ENCODE measurements at regions not wholly inside any gene's neighbourhood (a gene's known extent, or its start where the extent isn't known, plus 50 kb on each side); places are given as distances from the start of the nearest gene placed in this dataset.

DNA sequence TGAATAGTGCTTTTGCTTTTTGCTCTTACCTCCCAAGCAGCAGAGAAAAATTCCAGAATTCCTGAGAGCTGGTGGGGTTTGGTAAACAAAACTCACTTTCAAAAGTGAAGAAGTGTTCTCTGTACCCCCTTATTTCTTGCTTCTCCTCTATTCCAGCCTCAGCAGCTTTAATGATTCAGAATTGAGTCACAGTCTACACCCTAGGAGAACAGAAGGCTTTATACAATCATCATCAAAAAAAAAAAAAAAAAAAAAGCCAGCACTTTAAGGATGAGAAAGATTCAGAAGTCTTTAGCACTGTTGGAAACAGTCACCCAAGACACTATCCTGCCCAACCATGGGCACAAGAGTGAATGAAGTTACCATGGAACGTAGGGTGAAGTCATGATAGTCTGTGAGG, 1583.1 kb upstream of the PCDH10 start:
- no peak for DNase-seq (ENCODE audit: low spot score)

DNA sequence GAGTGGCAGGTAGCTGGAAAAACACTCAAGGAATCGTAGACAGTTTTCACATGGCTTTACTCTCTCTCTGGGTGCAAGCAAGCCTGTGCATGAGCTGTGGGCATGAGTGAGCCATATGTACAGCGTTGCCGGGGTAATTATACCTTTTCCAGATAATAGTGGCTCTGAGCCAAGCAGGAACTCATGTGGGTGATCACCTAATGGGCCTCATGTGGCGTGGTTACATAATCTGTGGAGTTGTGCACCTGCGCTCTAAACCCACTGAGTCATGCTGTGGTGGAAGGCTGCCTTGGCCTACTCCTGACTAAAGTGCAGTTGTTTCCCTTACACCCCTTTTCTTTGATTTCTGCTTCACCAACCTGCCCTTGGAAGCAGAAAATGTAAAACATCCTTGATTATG, 1564.5 kb upstream of the PCDH10 start:
- H2BK120ac ChIP-seq (ENCODE audit: low read depth, low read length), result no peak overlapping the region
- H2BK5ac ChIP-seq (ENCODE audit: low read length), result no peak overlapping the region
- no peak overlapping the region for H3K23ac ChIP-seq (ENCODE audit: low read depth, low read length, poor library complexity)
- no peak overlapping the region for H3K4ac ChIP-seq (ENCODE audit: low read length)
- no peak overlapping the region for H3K14ac ChIP-seq (ENCODE audit: low read length)
- H3K4me2 ChIP-seq (ENCODE audit: insufficient read depth, low read length, poor library complexity, severe bottlenecking), result no peak overlapping the region
- no peak overlapping the region for H2BK15ac ChIP-seq (ENCODE audit: low read length)
- H4K91ac ChIP-seq (ENCODE audit: low read depth, low read length, poor library complexity), result no peak overlapping the region
- H3K36me3 ChIP-seq (replicated peaks in 1 of 2; ENCODE audit: control insufficient read depth in 2 of 2, insufficient read depth in 2 of 2, low read length in 2 of 2), result no peaks in the 10 kb centered on the region
- H3K4me3 ChIP-seq (ENCODE audit: low read length in 2 of 2), result no peak overlapping the region
- no peaks in the 10 kb centered on the region for H3K27me3 ChIP-seq (ENCODE audit: control insufficient read depth in 3 of 3, insufficient read depth in 3 of 3, low read depth in 1 of 3, low read length in 3 of 3)
- no peak for DNase-seq (ENCODE audit: low spot score)
- peaks cover 0 to 2% of the 10 kb centered on the region in 2 donors for H3K9me3 ChIP-seq (replicated peaks in 1 of 2; ENCODE audit: control insufficient read depth in 2 of 2, insufficient read depth in 1 of 2, low read depth in 1 of 2, low read length in 2 of 2)
- no peak overlapping the region for H3K18ac ChIP-seq (ENCODE audit: low read length)
- no peaks in the 10 kb centered on the region for H3K79me1 ChIP-seq (ENCODE audit: low read depth, low read length)
- no peak overlapping the region for H4K8ac ChIP-seq (ENCODE audit: low read depth, low read length)
- no peak overlapping the region for H2BK12ac ChIP-seq (ENCODE audit: low read length)
- no peak overlapping the region for H2AFZ ChIP-seq (ENCODE audit: low read length)
- no peaks in the 10 kb centered on the region for H3K4me1 ChIP-seq (ENCODE audit: control insufficient read depth in 2 of 2, insufficient read depth in 1 of 2, low read depth in 1 of 2, low read length in 2 of 2)
- no peak overlapping the region for H3K27ac ChIP-seq (replicated peaks; ENCODE audit: low read length)
- peak overlapping the region; percentile 54 for H3K9ac ChIP-seq (ENCODE audit: low read depth, low read length, poor library complexity)
- no peak overlapping the region for H2AK5ac ChIP-seq (ENCODE audit: low read depth, low read length)
- no CpG with 5 or more reads among the region's 5 CpGs for WGBS, 2 donors (ENCODE audit: extremely low coverage in 2 of 2, insufficient read length in 2 of 2, insufficient replicate concordance in 1 of 2)

More for the DNA sequence above, 1583.1 kb upstream of the PCDH10 start:
- no peak overlapping the region for H3K27ac ChIP-seq (replicated peaks; ENCODE audit: low read length)
- no peak overlapping the region for H3K9ac ChIP-seq (ENCODE audit: low read depth, low read length, poor library complexity)
- H3K36me3 ChIP-seq (replicated peaks in 1 of 2; ENCODE audit: control insufficient read depth in 2 of 2, insufficient read depth in 2 of 2, low read length in 2 of 2), result no peaks in the 10 kb centered on the region
- H2AK5ac ChIP-seq (ENCODE audit: low read depth, low read length), result no peak overlapping the region
- no peak overlapping the region for H2BK120ac ChIP-seq (ENCODE audit: low read depth, low read length)
- no peak overlapping the region for H3K23ac ChIP-seq (ENCODE audit: low read depth, low read length, poor library complexity)
- no peak overlapping the region for H2BK5ac ChIP-seq (ENCODE audit: low read length)
- no peak overlapping the region for H2BK12ac ChIP-seq (ENCODE audit: low read length)
- H3K4me1 ChIP-seq (ENCODE audit: control insufficient read depth in 2 of 2, insufficient read depth in 1 of 2, low read depth in 1 of 2, low read length in 2 of 2), result no peaks in the 10 kb centered on the region
- no peak overlapping the region for H3K14ac ChIP-seq (ENCODE audit: low read length)
- no peaks in the 10 kb centered on the region for H3K79me1 ChIP-seq (ENCODE audit: low read depth, low read length)
- no peak overlapping the region for H4K8ac ChIP-seq (ENCODE audit: low read depth, low read length)
- no CpG with 5 or more reads among the region's 1 CpG for WGBS, 2 donors (ENCODE audit: extremely low coverage in 2 of 2, insufficient read length in 2 of 2, insufficient replicate concordance in 1 of 2)
- H4K91ac ChIP-seq (ENCODE audit: low read depth, low read length, poor library complexity), result no peak overlapping the region
- no peak overlapping the region for H3K18ac ChIP-seq (ENCODE audit: low read length)
- no peak overlapping the region for H2AFZ ChIP-seq (ENCODE audit: low read length)
- no peaks in the 10 kb centered on the region for H3K27me3 ChIP-seq (ENCODE audit: control insufficient read depth in 3 of 3, insufficient read depth in 3 of 3, low read depth in 1 of 3, low read length in 3 of 3)
- H3K9me3 ChIP-seq (replicated peaks in 1 of 2; ENCODE audit: control insufficient read depth in 2 of 2, insufficient read depth in 1 of 2, low read depth in 1 of 2, low read length in 2 of 2), result peaks cover 0 to 2% of the 10 kb centered on the region in 2 donors
- no peak overlapping the region for H2BK15ac ChIP-seq (ENCODE audit: low read length)
- H3K4me2 ChIP-seq (ENCODE audit: insufficient read depth, low read length, poor library complexity, severe bottlenecking), result no peak overlapping the region
- no peak overlapping the region for H3K4me3 ChIP-seq (ENCODE audit: low read length in 2 of 2)
- no peak overlapping the region for H3K4ac ChIP-seq (ENCODE audit: low read length)

DNA sequence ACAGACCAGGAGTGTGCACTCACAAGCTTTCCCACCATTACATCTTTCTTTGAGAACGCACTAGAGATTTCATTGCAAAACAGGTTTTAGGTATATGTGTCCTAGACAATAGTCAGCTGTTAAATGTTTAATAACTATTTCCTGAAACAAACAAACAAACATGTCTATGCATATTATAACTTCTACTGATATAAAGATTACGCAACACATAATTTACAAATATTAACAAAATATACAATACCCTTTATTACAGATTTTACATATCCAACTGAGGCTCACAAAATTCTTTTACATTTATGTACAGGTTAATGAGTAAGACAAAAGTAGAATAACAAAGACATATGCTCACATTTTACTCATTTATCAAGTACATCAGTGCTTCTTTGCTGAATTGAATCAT, 1554.0 kb upstream of the PCDH10 start:
- H3K9ac ChIP-seq (ENCODE audit: low read depth, low read length, poor library complexity), result no peak overlapping the region
- no peak overlapping the region for H2BK12ac ChIP-seq (ENCODE audit: low read length)
- no peak overlapping the region for H3K27ac ChIP-seq (replicated peaks; ENCODE audit: low read length)
- no peak for DNase-seq (ENCODE audit: low spot score)
- H2AK5ac ChIP-seq (ENCODE audit: low read depth, low read length), result no peak overlapping the region
- H2BK120ac ChIP-seq (ENCODE audit: low read depth, low read length), result no peak overlapping the region
- H3K4ac ChIP-seq (ENCODE audit: low read length), result no peak overlapping the region
- H3K27me3 ChIP-seq (ENCODE audit: control insufficient read depth in 3 of 3, insufficient read depth in 3 of 3, low read depth in 1 of 3, low read length in 3 of 3), result no peaks in the 10 kb centered on the region
- H3K79me1 ChIP-seq (ENCODE audit: low read depth, low read length), result no peaks in the 10 kb centered on the region
- no peak overlapping the region for H4K91ac ChIP-seq (ENCODE audit: low read depth, low read length, poor library complexity)
- no peaks in the 10 kb centered on the region for H3K4me1 ChIP-seq (ENCODE audit: control insufficient read depth in 2 of 2, insufficient read depth in 1 of 2, low read depth in 1 of 2, low read length in 2 of 2)
- no peak overlapping the region for H3K4me3 ChIP-seq (ENCODE audit: low read length in 2 of 2)
- H2BK15ac ChIP-seq (ENCODE audit: low read length), result no peak overlapping the region
- WGBS, 2 donors (ENCODE audit: extremely low coverage in 2 of 2, insufficient read length in 2 of 2, insufficient replicate concordance in 1 of 2), result 100% methylated on average over 1 of the region's 2 CpGs; no CpG with 5 or more reads in 1 of the 2 donors
- no peak overlapping the region for H4K8ac ChIP-seq (ENCODE audit: low read depth, low read length)
- H3K14ac ChIP-seq (ENCODE audit: low read length), result no peak overlapping the region
- H3K9me3 ChIP-seq (replicated peaks in 1 of 2; ENCODE audit: control insufficient read depth in 2 of 2, insufficient read depth in 1 of 2, low read depth in 1 of 2, low read length in 2 of 2), result no peaks in the 10 kb centered on the region
- H2BK5ac ChIP-seq (ENCODE audit: low read length), result no peak overlapping the region
- H3K23ac ChIP-seq (ENCODE audit: low read depth, low read length, poor library complexity), result no peak overlapping the region
- no peak overlapping the region for H3K4me2 ChIP-seq (ENCODE audit: insufficient read depth, low read length, poor library complexity, severe bottlenecking)
- no peaks in the 10 kb centered on the region for H3K36me3 ChIP-seq (replicated peaks in 1 of 2; ENCODE audit: control insufficient read depth in 2 of 2, insufficient read depth in 2 of 2, low read length in 2 of 2)
- H2AFZ ChIP-seq (ENCODE audit: low read length), result no peak overlapping the region
- H3K18ac ChIP-seq (ENCODE audit: low read length), result no peak overlapping the region

DNA sequence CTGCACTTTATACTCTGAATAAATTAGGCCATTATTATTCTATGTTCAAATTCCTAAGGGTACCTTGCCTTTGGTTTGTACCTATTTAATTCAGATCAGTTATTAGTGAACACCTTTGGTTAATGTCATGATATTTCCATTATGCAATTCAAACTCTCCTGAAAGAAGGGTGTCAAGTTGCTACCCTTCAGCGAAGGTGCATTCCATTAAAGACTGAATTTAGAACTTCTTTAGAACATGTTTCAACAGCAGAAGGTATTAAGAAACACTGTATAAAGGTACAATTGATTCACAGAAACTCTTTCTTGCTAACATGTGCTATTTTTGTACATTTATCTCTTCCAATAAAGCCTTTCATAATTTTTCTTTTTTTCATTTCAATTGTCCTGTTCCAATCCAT, 1545.4 kb upstream of the PCDH10 start:
- Histone ChIP-seq H2AFZ (ENCODE audit: low read length) (no peak overlapping the region), H2BK120ac (ENCODE audit: low read depth, low read length) (no peak overlapping the region), H3K4me2 (ENCODE audit: insufficient read depth, low read length, poor library complexity, severe bottlenecking) (no peak overlapping the region), H3K23ac (ENCODE audit: low read depth, low read length, poor library complexity) (no peak overlapping the region), H4K91ac (ENCODE audit: low read depth, low read length, poor library complexity) (no peak overlapping the region), H3K4me3 (ENCODE audit: low read length in 2 of 2) (no peak overlapping the region), H2BK12ac (ENCODE audit: low read length) (no peak overlapping the region), H2BK5ac (ENCODE audit: low read length) (no peak overlapping the region), H2AK5ac (ENCODE audit: low read depth, low read length) (no peak overlapping the region), H3K27ac (replicated peaks; ENCODE audit: low read length) (no peak overlapping the region), H3K18ac (ENCODE audit: low read length) (no peak overlapping the region), H3K4ac (ENCODE audit: low read length) (no peak overlapping the region), H3K4me1 (ENCODE audit: control insufficient read depth in 2 of 2, insufficient read depth in 1 of 2, low read depth in 1 of 2, low read length in 2 of 2) (no peaks in the 10 kb centered on the region), H3K36me3 (replicated peaks in 1 of 2; ENCODE audit: control insufficient read depth in 2 of 2, insufficient read depth in 2 of 2, low read length in 2 of 2) (no peaks in the 10 kb centered on the region), H3K9me3 (replicated peaks in 1 of 2; ENCODE audit: control insufficient read depth in 2 of 2, insufficient read depth in 1 of 2, low read depth in 1 of 2, low read length in 2 of 2) (no peaks in the 10 kb centered on the region), H2BK15ac (ENCODE audit: low read length) (no peak overlapping the region), H3K27me3 (ENCODE audit: control insufficient read depth in 3 of 3, insufficient read depth in 3 of 3, low read depth in 1 of 3, low read length in 3 of 3) (no peaks in the 10 kb centered on the region), H3K14ac (ENCODE audit: low read length) (no peak overlapping the region), H3K9ac (ENCODE audit: low read depth, low read length, poor library complexity) (no peak overlapping the region), H3K79me1 (ENCODE audit: low read depth, low read length) (no peaks in the 10 kb centered on the region), H4K8ac (ENCODE audit: low read depth, low read length) (no peak overlapping the region)
- no CpG with 5 or more reads among the region's 1 CpG for WGBS, 2 donors (ENCODE audit: extremely low coverage in 2 of 2, insufficient read length in 2 of 2, insufficient replicate concordance in 1 of 2)
- DNase-seq (ENCODE audit: low spot score), result no peak

Data from neuronal stem cell (in vitro differentiated cells).